COLO668 (cell line): ENCODE measurements at regions not wholly inside any gene's neighbourhood (a gene's known extent, or its start where the extent isn't known, plus 50 kb on each side); places are given as distances from the start of the nearest gene placed in this dataset.

ENCODE experiments used
- DNase-seq: peaks from one replicate; lab custom pipeline; 2025; ENCODE audit not compliant: unreplicated experiment; lab: John Stamatoyannopoulos, UW

DNA sequence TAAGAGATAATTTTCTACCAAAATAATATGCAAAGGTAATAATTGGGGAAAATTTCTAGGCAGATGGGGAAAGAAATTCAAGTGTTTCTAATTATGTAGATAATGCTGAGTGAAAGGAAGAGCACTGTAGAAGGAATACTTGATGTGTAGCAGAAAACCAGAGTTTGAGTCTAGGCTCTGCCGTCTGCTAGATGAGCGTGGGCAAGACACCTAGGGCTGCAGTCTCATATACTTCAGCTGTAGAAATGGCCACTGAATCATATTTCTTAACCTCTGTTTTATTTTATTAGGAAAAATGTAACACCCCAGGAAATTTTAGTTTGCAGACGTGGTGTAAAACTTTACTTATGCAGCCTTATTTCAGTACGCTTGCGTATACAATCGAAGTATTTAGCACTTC, 59.8 kb upstream of the SLC38A2 start:
- DNase-seq: no peak

DNA sequence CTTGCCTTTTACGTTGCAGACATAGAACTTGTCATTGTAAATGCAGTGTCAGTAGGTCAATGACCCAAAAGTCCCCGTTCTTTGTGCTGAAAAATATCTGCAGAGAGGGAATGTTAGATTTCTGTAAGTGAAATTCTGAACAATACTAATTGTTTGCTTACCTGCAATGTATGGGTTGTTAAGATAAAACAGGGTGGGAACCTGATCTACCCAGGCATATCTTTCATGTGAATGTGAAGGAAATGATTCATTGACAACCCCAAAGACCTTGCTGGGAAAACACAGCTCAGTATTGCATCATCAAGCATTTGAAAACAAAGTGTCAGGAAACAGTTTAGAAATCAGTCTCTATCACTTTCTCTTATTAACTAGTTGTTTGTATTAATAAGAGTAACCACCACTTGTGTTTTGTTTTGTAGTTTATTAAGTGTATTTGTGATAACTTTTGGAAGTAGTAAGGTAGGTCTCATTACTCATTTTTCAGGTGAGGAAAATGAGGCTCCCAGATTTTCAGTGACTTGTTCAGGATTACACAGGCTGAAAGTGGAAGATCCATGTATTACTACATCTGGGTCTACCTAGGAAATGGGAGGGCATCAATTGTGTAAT, 57.9 kb upstream of the SLC38A2 start:
- DNase-seq: no peak
